ENCODE measurements at regions not wholly inside any gene's neighbourhood (a gene's known extent, or its start where the extent isn't known, plus 50 kb on each side); places are given as distances from the start of the nearest gene placed in this dataset.
A peak's percentile ranks its signal among the peaks of the same experiment; 100 is the strongest.

GRCh38 chr6:122283884-122284283 lies 115.6 kb upstream of the HSF2 start:
- DNase-seq (no peak), ATAC-seq (no peak)
- Histone ChIP-seq H3K9me3 (no peaks in the 10 kb centered on the region), H3K36me3 (no peaks in the 10 kb centered on the region), H3K27me3 (no peaks in the 10 kb centered on the region), H3K27ac (no peak overlapping the region), H3K4me1 (peaks cover 0 to 3% of the 10 kb centered on the region in 2 donors), H3K4me3 (no peak overlapping the region)
- intact Hi-C loops (cut with DNase I; ENCODE audit: low total_unique reads) = no loop called here
- in situ Hi-C loops (cut with MboI; ENCODE audit: low sequenced_read_pairs in 4 of 4) = no loop called here
- TF ChIP-seq POLR2A (IDR thresholded peaks at IDR 0.05) (no peak), CTCF (IDR thresholded peaks at IDR 0.05 in 4 of 5, conservative IDR thresholded peaks at IDR 0.05 in 1 of 5) (no peak)

- no peak for DNase-seq
- no peaks in the 10 kb centered on the region for H3K36me3 ChIP-seq
- TF ChIP-seq POLR2A (IDR thresholded peaks at IDR 0.05) (no peak), CTCF (IDR thresholded peaks at IDR 0.05 in 4 of 5, conservative IDR thresholded peaks at IDR 0.05 in 1 of 5) (no peak)
- intact Hi-C loops (cut with DNase I; ENCODE audit: low total_unique reads) = no loop called here
- no peaks in the 10 kb centered on the region for H3K9me3 ChIP-seq
- no peak for ATAC-seq
- no peaks in the 10 kb centered on the region for H3K27me3 ChIP-seq
- H3K4me1 ChIP-seq = peaks cover 0 to 3% of the 10 kb centered on the region in 2 donors
- in situ Hi-C loops (cut with MboI; ENCODE audit: low sequenced_read_pairs in 4 of 4) = no loop called here
- no peak overlapping the region for H3K4me3 ChIP-seq
- H3K27ac ChIP-seq = no peak overlapping the region
Observed at GRCh38 chr6:122284848-122285247, 114.6 kb upstream of the HSF2 start.

GRCh38 chr6:122285292-122285913 lies 114.0 kb upstream of the HSF2 start:
- ATAC-seq (peak in 1 of 2 donors; percentile 60), DNase-seq (peak in 1 of 2 donors; percentile 20)
- in situ Hi-C loops (cut with MboI; ENCODE audit: low sequenced_read_pairs in 4 of 4) = no loop called here
- Histone ChIP-seq H3K9me3 (no peaks in the 10 kb centered on the region), H3K27me3 (no peaks in the 10 kb centered on the region), H3K36me3 (no peaks in the 10 kb centered on the region), H3K27ac (peak overlapping the region in 1 of 4 donors; percentile 21), H3K4me1 (peaks cover 0 to 3% of the 10 kb centered on the region in 2 donors), H3K4me3 (no peak overlapping the region)
- intact Hi-C loops (cut with DNase I; ENCODE audit: low total_unique reads) = no loop called here
- TF ChIP-seq CTCF (IDR thresholded peaks at IDR 0.05 in 4 of 5, conservative IDR thresholded peaks at IDR 0.05 in 1 of 5) (no peak), POLR2A (IDR thresholded peaks at IDR 0.05) (no peak)

GRCh38 chr6:122286512-122286911 lies 112.9 kb upstream of the HSF2 start:
- TF ChIP-seq POLR2A (IDR thresholded peaks at IDR 0.05) (no peak), CTCF (IDR thresholded peaks at IDR 0.05 in 4 of 5, conservative IDR thresholded peaks at IDR 0.05 in 1 of 5) (no peak)
- H3K36me3 ChIP-seq = no peaks in the 10 kb centered on the region
- intact Hi-C loops (cut with DNase I; ENCODE audit: low total_unique reads) (no loop called here), in situ Hi-C loops (cut with MboI; ENCODE audit: low sequenced_read_pairs in 4 of 4) (no loop called here)
- no peaks in the 10 kb centered on the region for H3K27me3 ChIP-seq
- DNase-seq (no peak), ATAC-seq (no peak)
- H3K9me3 ChIP-seq = no peaks in the 10 kb centered on the region
- peaks cover 0 to 3% of the 10 kb centered on the region in 2 donors for H3K4me1 ChIP-seq
- no peak overlapping the region for H3K4me3 ChIP-seq
- H3K27ac ChIP-seq = no peak overlapping the region
